ENCODE measurements at regions not wholly inside any gene's neighbourhood (a gene's known extent, or its start where the extent isn't known, plus 50 kb on each side); places are given as distances from the start of the nearest gene placed in this dataset.

- no peak overlapping the region for H3K4me3 Mint-ChIP-seq (ENCODE audit: unreplicated experiment)
- DNase-seq (ENCODE audit: low spot score), result no peak
- no peak overlapping the region for H3K27ac Mint-ChIP-seq (ENCODE audit: unreplicated experiment)
- TF ChIP-seq CTCF (IDR thresholded peaks at IDR 0.05), result no peak
- H3K36me3 Mint-ChIP-seq (ENCODE audit: low read depth), result no peaks in the 10 kb centered on the region
- H3K9me3 Mint-ChIP-seq (ENCODE audit: low read depth), result no peaks in the 10 kb centered on the region
- peaks cover 24% of the 10 kb centered on the region for H3K27me3 Mint-ChIP-seq (ENCODE audit: low read depth)
- no peaks in the 10 kb centered on the region for H3K4me1 Mint-ChIP-seq (ENCODE audit: low read depth)
Observed at GRCh38 chr5:38184627-38185026, 73.7 kb upstream of the EGFLAM start.

- Mint-ChIP-seq H3K27ac (ENCODE audit: unreplicated experiment) (no peak overlapping the region), H3K9me3 (ENCODE audit: low read depth) (no peaks in the 10 kb centered on the region), H3K4me1 (ENCODE audit: low read depth) (no peaks in the 10 kb centered on the region), H3K27me3 (ENCODE audit: low read depth) (peaks cover 26% of the 10 kb centered on the region), H3K4me3 (ENCODE audit: unreplicated experiment) (no peak overlapping the region), H3K36me3 (ENCODE audit: low read depth) (no peaks in the 10 kb centered on the region)
- TF ChIP-seq CTCF (IDR thresholded peaks at IDR 0.05), result no peak
- DNase-seq (ENCODE audit: low spot score), result no peak
Observed at GRCh38 chr5:38182991-38183390, 75.4 kb upstream of the EGFLAM start.

- Mint-ChIP-seq H3K27me3 (ENCODE audit: low read depth) (peaks cover 28% of the 10 kb centered on the region), H3K9me3 (ENCODE audit: low read depth) (no peaks in the 10 kb centered on the region), H3K4me3 (ENCODE audit: unreplicated experiment) (no peak overlapping the region), H3K36me3 (ENCODE audit: low read depth) (no peaks in the 10 kb centered on the region), H3K4me1 (ENCODE audit: low read depth) (no peaks in the 10 kb centered on the region), H3K27ac (ENCODE audit: unreplicated experiment) (no peak overlapping the region)
- no peak for DNase-seq (ENCODE audit: low spot score)
- TF ChIP-seq CTCF (IDR thresholded peaks at IDR 0.05), result no peak
Observed at GRCh38 chr5:38168029-38168428, 90.3 kb upstream of the EGFLAM start.

- TF ChIP-seq CTCF (IDR thresholded peaks at IDR 0.05), result no peak
- no peaks in the 10 kb centered on the region for H3K9me3 Mint-ChIP-seq (ENCODE audit: low read depth)
- H3K36me3 Mint-ChIP-seq (ENCODE audit: low read depth), result no peaks in the 10 kb centered on the region
- H3K27ac Mint-ChIP-seq (ENCODE audit: unreplicated experiment), result no peak overlapping the region
- no peak overlapping the region for H3K4me3 Mint-ChIP-seq (ENCODE audit: unreplicated experiment)
- DNase-seq (ENCODE audit: low spot score), result no peak
- peaks cover 28% of the 10 kb centered on the region for H3K27me3 Mint-ChIP-seq (ENCODE audit: low read depth)
- no peaks in the 10 kb centered on the region for H3K4me1 Mint-ChIP-seq (ENCODE audit: low read depth)
Observed at GRCh38 chr5:38167562-38167996, 90.8 kb upstream of the EGFLAM start.

- no peak for TF ChIP-seq CTCF (IDR thresholded peaks at IDR 0.05)
- H3K27ac Mint-ChIP-seq (ENCODE audit: unreplicated experiment), result no peak overlapping the region
- no peak overlapping the region for H3K4me3 Mint-ChIP-seq (ENCODE audit: unreplicated experiment)
Observed at GRCh38 chr5:38166832-38167231, 91.5 kb upstream of the EGFLAM start.

More at GRCh38 chr5:38166832-38167231, 91.5 kb upstream of the EGFLAM start:
- no peak for DNase-seq (ENCODE audit: low spot score)
- H3K27me3 Mint-ChIP-seq (ENCODE audit: low read depth), result peaks cover 29% of the 10 kb centered on the region
- no peaks in the 10 kb centered on the region for H3K4me1 Mint-ChIP-seq (ENCODE audit: low read depth)
- no peaks in the 10 kb centered on the region for H3K9me3 Mint-ChIP-seq (ENCODE audit: low read depth)
- no peaks in the 10 kb centered on the region for H3K36me3 Mint-ChIP-seq (ENCODE audit: low read depth)
